Small intestine (tissue), 7 donors: ENCODE measurements at regions not wholly inside any gene's neighbourhood (a gene's known extent, or its start where the extent isn't known, plus 50 kb on each side); places are given as distances from the start of the nearest gene placed in this dataset.

Source experiments
- DNase-seq, 2 donors: peaks; one replicate each; pipeline versions ENCODE4 v3.0.0 to v3.0.0-alpha.2; 2013
- FAIRE-seq: peaks from 2 replicates; lab custom pipeline; 2012; peaks lifted over from hg19 to GRCh38; lab: Jason Lieb, UNC
- H3K27ac ChIP-seq, 3 donors: one replicate each; pipeline ENCODE4 v1.5.1; 2013; ENCODE audit warnings: low read length in 2 of 3, mild to moderate bottlenecking in 2 of 3, control low read depth in 1 of 3, inconsistent platforms in 1 of 3, low read depth in 1 of 3, moderate library complexity in 1 of 3
- H3K27me3 ChIP-seq, 3 donors: one replicate each; pipeline ENCODE4 v1.6.1; 2013; ENCODE audit warnings: low read length in 3 of 3, inconsistent platforms in 1 of 3; ENCODE audit not compliant: control insufficient read depth in 3 of 3, insufficient read depth in 3 of 3
- H3K36me3 ChIP-seq, 3 donors: one replicate each; pipeline ENCODE4 v1.6.1; 2013; ENCODE audit warnings: low read length in 3 of 3, inconsistent platforms in 1 of 3, low read depth in 1 of 3, mild to moderate bottlenecking in 1 of 3, moderate library complexity in 1 of 3; ENCODE audit not compliant: control insufficient read depth in 3 of 3, insufficient read depth in 2 of 3
- H3K4me1 ChIP-seq, 3 donors: one replicate each; pipeline ENCODE4 v1.6.1; 2013; ENCODE audit warnings: low read length in 2 of 3, inconsistent platforms in 1 of 3, low read depth in 1 of 3, mild to moderate bottlenecking in 1 of 3, moderate library complexity in 1 of 3; ENCODE audit not compliant: control insufficient read depth in 3 of 3, insufficient read depth in 2 of 3
- H3K4me3 ChIP-seq, 3 donors: one replicate each; pipeline ENCODE4 v1.5.1; 2013; ENCODE audit warnings: low read length in 3 of 3, control low read depth in 1 of 3, inconsistent platforms in 1 of 3, low read depth in 1 of 3, mild to moderate bottlenecking in 1 of 3, moderate library complexity in 1 of 3
- H3K9me3 ChIP-seq, 2 donors: one replicate each; pipeline ENCODE4 v1.6.1; 2013; ENCODE audit warnings: low read depth in 1 of 2, low read length in 1 of 2; ENCODE audit not compliant: control insufficient read depth in 2 of 2, insufficient read depth in 1 of 2
- WGBS, 3 donors: extraction: QIAGEN DNeasy Blood & Tissue Kit; methylation state at CpG; one replicate each; pipeline ENCODE4 v1.1.7; 2013; 5-methylcytosine and 5-hydroxymethylcytosine counted together
- donor health status: healthy with polysubstance abuse.
- donor health status: control.
- donor health status: control.
- donor health status: Bipolar disorder and iron deficiency.
- donor health status: healthy.

DNA sequence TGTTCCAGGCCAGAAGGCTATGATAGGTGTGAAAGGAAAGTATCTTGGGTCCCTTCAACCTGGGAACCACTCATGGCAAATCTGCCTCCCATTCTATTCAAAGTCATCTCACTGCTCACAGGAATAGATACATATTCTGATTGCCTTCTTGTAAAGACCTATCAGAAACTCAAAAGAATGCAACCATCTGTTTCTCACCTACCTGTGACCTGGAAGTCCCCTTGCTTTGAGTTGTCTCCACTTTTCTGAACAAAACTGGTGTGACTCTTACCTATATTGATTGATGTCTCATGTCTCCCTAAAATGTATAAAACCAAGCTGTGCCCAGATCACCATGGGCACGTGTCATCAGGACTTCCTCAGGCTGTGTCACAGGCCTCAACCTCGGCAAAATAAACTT, 1149.3 kb downstream of the NSUN3 start:
- H3K9me3 ChIP-seq = no peaks in the 10 kb centered on the region
- WGBS, 3 donors = 73 to 81% (median 77%) methylated on average over 2 of the region's 2 CpGs
- FAIRE-seq = no peak
- no peak overlapping the region for H3K27ac ChIP-seq
- DNase-seq = no peak
- no peaks in the 10 kb centered on the region for H3K27me3 ChIP-seq
- H3K4me1 ChIP-seq = no peaks in the 10 kb centered on the region
- no peaks in the 10 kb centered on the region for H3K36me3 ChIP-seq
- H3K4me3 ChIP-seq = no peak overlapping the region

GRCh38 chr3:95215437-95215957, 1152.6 kb downstream of the NSUN3 start:
- Histone ChIP-seq H3K4me3 (no peak overlapping the region), H3K27ac (no peak overlapping the region), H3K27me3 (no peaks in the 10 kb centered on the region), H3K36me3 (no peaks in the 10 kb centered on the region), H3K9me3 (no peaks in the 10 kb centered on the region), H3K4me1 (no peaks in the 10 kb centered on the region)
- 58 to 77% (median 59%) methylated on average over 1 of the region's 1 CpG for WGBS, 3 donors
- DNase-seq (no peak), FAIRE-seq (no peak)

- DNase-seq = no peak
- no peaks in the 10 kb centered on the region for H3K9me3 ChIP-seq
- no peaks in the 10 kb centered on the region for H3K4me1 ChIP-seq
- no peaks in the 10 kb centered on the region for H3K36me3 ChIP-seq
- no peak overlapping the region for H3K4me3 ChIP-seq
- H3K27ac ChIP-seq = no peak overlapping the region
- H3K27me3 ChIP-seq = no peaks in the 10 kb centered on the region
- FAIRE-seq = no peak
Measured at GRCh38 chr3:95217661-95218060, 1154.8 kb downstream of the NSUN3 start.

- FAIRE-seq = no peak
- no peaks in the 10 kb centered on the region for H3K9me3 ChIP-seq
- no peaks in the 10 kb centered on the region for H3K27me3 ChIP-seq
- DNase-seq = no peak
- H3K4me1 ChIP-seq = no peaks in the 10 kb centered on the region
- no peak overlapping the region for H3K27ac ChIP-seq
- 3 to 25% (median 9%) methylated on average over 1 of the region's 1 CpG for WGBS, 3 donors
- H3K36me3 ChIP-seq = no peaks in the 10 kb centered on the region
- no peak overlapping the region for H3K4me3 ChIP-seq
Measured at GRCh38 chr3:95218484-95218883, 1155.6 kb downstream of the NSUN3 start.

- H3K27me3 ChIP-seq = no peaks in the 10 kb centered on the region
- H3K4me3 ChIP-seq = no peak overlapping the region
Measured at GRCh38 chr3:95226437-95226836, 1163.6 kb downstream of the NSUN3 start.

GRCh38 chr3:95227092-95227491, 1164.2 kb downstream of the NSUN3 start:
- WGBS, 3 donors = 70 to 83% (median 81%) methylated on average over 4 of the region's 4 CpGs
- no peaks in the 10 kb centered on the region for H3K36me3 ChIP-seq
- DNase-seq = no peak
- no peaks in the 10 kb centered on the region for H3K4me1 ChIP-seq
- FAIRE-seq = no peak
- peaks cover 0 to 9% of the 10 kb centered on the region in 2 donors for H3K9me3 ChIP-seq
- no peak overlapping the region for H3K27ac ChIP-seq
- H3K27me3 ChIP-seq = no peaks in the 10 kb centered on the region
- H3K4me3 ChIP-seq = no peak overlapping the region

More at GRCh38 chr3:95226437-95226836, 1163.6 kb downstream of the NSUN3 start:
- DNase-seq = no peak
- 75 to 85% (median 75%) methylated on average over 5 of the region's 5 CpGs for WGBS, 3 donors
- no peak for FAIRE-seq
- peaks cover 0 to 9% of the 10 kb centered on the region in 2 donors for H3K9me3 ChIP-seq
- H3K4me1 ChIP-seq = no peaks in the 10 kb centered on the region
- H3K36me3 ChIP-seq = no peaks in the 10 kb centered on the region
- H3K27ac ChIP-seq = no peak overlapping the region

- H3K4me3 ChIP-seq = no peak overlapping the region
- no peak for FAIRE-seq
- WGBS, 3 donors = 84 to 92% (median 87%) methylated on average over 7 of the region's 7 CpGs
Measured at GRCh38 chr3:95228416-95228815, 1165.6 kb downstream of the NSUN3 start.

GRCh38 chr3:95235916-95236315, 1173.1 kb downstream of the NSUN3 start:
- Histone ChIP-seq H3K36me3 (no peaks in the 10 kb centered on the region), H3K27me3 (no peaks in the 10 kb centered on the region), H3K9me3 (no peaks in the 10 kb centered on the region), H3K4me3 (no peak overlapping the region), H3K27ac (no peak overlapping the region), H3K4me1 (no peaks in the 10 kb centered on the region)
- no peak for FAIRE-seq
- no peak for DNase-seq

More at GRCh38 chr3:95228416-95228815, 1165.6 kb downstream of the NSUN3 start:
- Histone ChIP-seq H3K9me3 (peaks cover 0 to 9% of the 10 kb centered on the region in 2 donors), H3K4me1 (no peaks in the 10 kb centered on the region), H3K36me3 (no peaks in the 10 kb centered on the region), H3K27ac (no peak overlapping the region), H3K27me3 (no peaks in the 10 kb centered on the region)
- DNase-seq = no peak

GRCh38 chr3:95237783-95238182, 1174.9 kb downstream of the NSUN3 start:
- FAIRE-seq (no peak), DNase-seq (no peak)
- H3K4me3 ChIP-seq = no peak overlapping the region
- H3K27ac ChIP-seq = no peak overlapping the region
- no peaks in the 10 kb centered on the region for H3K36me3 ChIP-seq
- no peaks in the 10 kb centered on the region for H3K9me3 ChIP-seq
- no peaks in the 10 kb centered on the region for H3K4me1 ChIP-seq
- 37 to 49% (median 46%) methylated on average over 2 of the region's 2 CpGs for WGBS, 3 donors
- no peaks in the 10 kb centered on the region for H3K27me3 ChIP-seq
